Body of pancreas (tissue), 4 donors: ENCODE measurements at regions not wholly inside any gene's neighbourhood (a gene's known extent, or its start where the extent isn't known, plus 50 kb on each side); places are given as distances from the start of the nearest gene placed in this dataset.

Experiments used
- ATAC-seq: fragments of 150-250 bp; one replicate; pipeline ENCODE4 v1.9.1; 2016
- DNase-seq, 4 donors: peaks; one replicate each; pipeline ENCODE4 v3.0.0-alpha.2; 2019
- H3K27ac ChIP-seq, 4 donors: fragments of 200-600 bp; sonication (generic); 1 replicate in 3 of 4; 2 replicates in 1 of 4; pipeline versions ENCODE4 v1.5.1 to v1.6.1; 2016 to 2019; ENCODE audit warnings: mild to moderate bottlenecking in 1 of 4, mixed read lengths in 1 of 4, moderate library complexity in 1 of 4
- H3K27me3 ChIP-seq, 2 donors: fragments of 200-600 bp; sonication (generic); one replicate each; pipeline ENCODE4 v1.6.0; 2016; ENCODE audit warnings: mild to moderate bottlenecking in 1 of 2
- H3K36me3 ChIP-seq, 2 donors: fragments of 200-600 bp; sonication (generic); replicated peaks in 1 of 2; 2 replicates each; pipeline ENCODE4 v1.5.1; 2016; ENCODE audit warnings: low read depth in 2 of 2; ENCODE audit not compliant: insufficient read depth in 1 of 2
- H3K4me1 ChIP-seq: fragments of 200-600 bp; sonication (generic); one replicate; pipeline ENCODE4 v1.6.0; 2016
- H3K4me3 ChIP-seq, 2 donors: fragments of 200-600 bp; sonication (generic); 1 replicate in 1 of 2; 2 replicates in 1 of 2; pipeline ENCODE4 v1.5.1; 2016 to 2019
- H3K9me3 ChIP-seq, 3 donors: fragments of 200-600 bp; sonication (generic); 1 replicate in 2 of 3; 2 replicates in 1 of 3; pipeline ENCODE4 v1.5.1; 2016
- POLR2A ChIP-seq, 3 donors: fragments of 450-650 bp; IDR thresholded peaks; one replicate each; pipeline ENCODE4 v1.6.1; 2016; ENCODE audit warnings: antibody characterized with exemption in 3 of 3, mild to moderate bottlenecking in 2 of 3
- WGBS, 2 donors: methylation state at CpG; one replicate each; pipeline ENCODE4 v1.1.5; 2017; 5-methylcytosine and 5-hydroxymethylcytosine counted together
- intact Hi-C: fragments of 100-400 bp; cut with DNase I; formaldehyde crosslinking; loops from one replicate; pipeline ENCODE4 v1.15.1; 2023
- TF ChIP-seq, protein P1 (sequence below), 7 experiments: fragments of 450-650 bp in 4 of 7; fragments of 200-600 bp in 3 of 7; sonication (generic) in 3 of 7; IDR thresholded peaks; one replicate each; pipeline ENCODE4 v1.5.1; 2016 to 2019; ENCODE audit warnings: antibody characterized with exemption in 7 of 7

DNA sequence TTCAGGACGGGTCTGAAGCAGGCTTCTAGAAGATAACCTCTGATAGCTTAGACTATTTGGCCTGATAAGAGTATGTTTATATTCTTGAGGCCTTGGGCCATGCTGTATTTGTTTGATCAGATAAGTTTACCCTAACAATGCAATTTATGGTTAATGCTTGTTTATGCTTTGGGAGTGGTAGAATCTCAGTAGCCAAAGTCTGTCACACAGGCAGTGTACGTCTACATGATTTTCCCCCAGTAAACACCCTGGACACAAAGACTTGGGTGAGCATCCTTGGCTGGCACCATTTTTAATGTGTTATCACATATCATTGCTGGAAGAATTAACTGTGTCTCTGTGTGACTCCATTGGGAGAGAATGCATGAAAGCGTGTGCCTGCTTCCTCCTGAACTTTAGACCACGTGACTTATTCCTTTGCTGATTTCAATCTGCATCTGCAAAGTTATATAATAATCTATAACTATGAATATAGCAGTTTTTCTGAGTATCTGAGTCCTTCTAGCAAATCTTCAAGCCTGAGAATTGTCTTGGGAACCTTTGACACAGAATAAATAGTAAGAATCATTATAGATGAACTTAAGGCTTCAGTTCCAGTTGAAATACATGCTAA lies 172.4 kb downstream of the CASP12 start:
- no peaks in the 10 kb centered on the region for H3K36me3 ChIP-seq
- intact Hi-C loops: no loop called here
- H3K4me3 ChIP-seq: no peak overlapping the region
- ATAC-seq (no peak), DNase-seq (no peak)
- 42 to 62% methylated on average over 4 of the region's 4 CpGs for WGBS, 2 donors
- no peaks in the 10 kb centered on the region for H3K4me1 ChIP-seq
- no peak for TF ChIP-seq POLR2A (IDR thresholded peaks at IDR 0.05)
- TF ChIP-seq, protein P1, sequence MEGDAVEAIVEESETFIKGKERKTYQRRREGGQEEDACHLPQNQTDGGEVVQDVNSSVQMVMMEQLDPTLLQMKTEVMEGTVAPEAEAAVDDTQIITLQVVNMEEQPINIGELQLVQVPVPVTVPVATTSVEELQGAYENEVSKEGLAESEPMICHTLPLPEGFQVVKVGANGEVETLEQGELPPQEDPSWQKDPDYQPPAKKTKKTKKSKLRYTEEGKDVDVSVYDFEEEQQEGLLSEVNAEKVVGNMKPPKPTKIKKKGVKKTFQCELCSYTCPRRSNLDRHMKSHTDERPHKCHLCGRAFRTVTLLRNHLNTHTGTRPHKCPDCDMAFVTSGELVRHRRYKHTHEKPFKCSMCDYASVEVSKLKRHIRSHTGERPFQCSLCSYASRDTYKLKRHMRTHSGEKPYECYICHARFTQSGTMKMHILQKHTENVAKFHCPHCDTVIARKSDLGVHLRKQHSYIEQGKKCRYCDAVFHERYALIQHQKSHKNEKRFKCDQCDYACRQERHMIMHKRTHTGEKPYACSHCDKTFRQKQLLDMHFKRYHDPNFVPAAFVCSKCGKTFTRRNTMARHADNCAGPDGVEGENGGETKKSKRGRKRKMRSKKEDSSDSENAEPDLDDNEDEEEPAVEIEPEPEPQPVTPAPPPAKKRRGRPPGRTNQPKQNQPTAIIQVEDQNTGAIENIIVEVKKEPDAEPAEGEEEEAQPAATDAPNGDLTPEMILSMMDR (IDR thresholded peaks at IDR 0.05): no peak
- no peak overlapping the region for H3K27ac ChIP-seq
- H3K9me3 ChIP-seq: no peaks in the 10 kb centered on the region
- H3K27me3 ChIP-seq: no peaks in the 10 kb centered on the region

DNA sequence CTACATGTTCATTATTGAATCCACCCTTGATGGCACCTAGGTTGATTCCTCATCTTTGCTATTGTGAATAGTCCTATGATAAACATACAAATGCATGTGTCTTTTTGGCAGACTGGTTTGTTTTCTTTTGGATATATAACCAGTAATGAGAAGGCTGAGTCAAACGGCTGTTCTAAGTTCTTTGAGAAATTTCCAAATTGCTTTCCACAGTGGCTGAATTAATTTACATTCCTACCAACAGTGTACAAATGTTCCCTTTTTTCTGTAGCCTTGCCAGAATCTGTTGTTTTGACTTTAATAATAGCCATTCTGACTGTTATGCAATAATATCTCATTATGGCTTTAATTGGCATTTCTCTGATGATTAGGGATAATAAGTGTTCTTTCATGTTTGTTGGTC lies 184.9 kb downstream of the CASP12 start:
- Histone ChIP-seq H3K36me3 (no peaks in the 10 kb centered on the region), H3K4me3 (no peak overlapping the region), H3K9me3 (no peaks in the 10 kb centered on the region), H3K27me3 (no peaks in the 10 kb centered on the region), H3K4me1 (no peaks in the 10 kb centered on the region), H3K27ac (no peak overlapping the region)
- no peak for DNase-seq
- no peak for TF ChIP-seq POLR2A (IDR thresholded peaks at IDR 0.05)
- TF ChIP-seq, protein P1 (IDR thresholded peaks at IDR 0.05): no peak
- ATAC-seq: no peak
- 17 to 28% methylated on average over 1 of the region's 1 CpG for WGBS, 2 donors
- intact Hi-C loops: no loop called here

DNA sequence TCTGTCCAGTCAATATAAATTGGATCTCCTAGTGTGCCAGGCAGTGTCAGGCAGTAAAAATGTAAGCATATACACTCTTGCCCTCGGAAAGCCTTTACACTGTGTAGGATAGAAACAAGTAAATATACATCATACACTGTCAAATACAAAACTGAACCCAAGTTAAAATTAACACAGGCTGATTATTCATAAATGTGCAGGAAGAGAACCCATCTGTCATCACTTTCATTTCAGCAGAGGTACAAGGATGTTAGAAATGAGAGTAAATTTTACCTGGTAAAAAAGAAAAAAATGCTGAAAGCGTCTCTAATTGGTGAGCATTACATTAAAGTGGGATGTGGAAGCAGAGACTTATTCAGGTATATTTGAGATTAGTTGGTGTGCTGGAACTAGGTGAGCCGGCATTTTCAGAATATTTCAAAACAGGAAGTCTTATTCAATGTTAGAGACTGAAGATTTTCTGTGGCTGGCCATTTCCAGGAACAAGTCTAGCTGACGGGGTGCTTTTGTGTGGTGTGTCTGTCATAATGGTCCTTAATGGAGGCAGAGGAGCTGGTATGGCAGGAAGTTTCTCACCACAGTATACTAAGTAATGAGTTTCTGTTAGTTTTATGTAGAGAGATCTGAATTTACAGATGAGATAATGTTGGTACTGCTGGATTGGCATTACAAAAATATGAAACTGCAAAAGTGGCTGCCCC lies 192.6 kb downstream of the CASP12 start:
- ATAC-seq (no peak), DNase-seq (peak in 3 of 4 donors; percentile 7 to 58 (median 11))
- Histone ChIP-seq H3K9me3 (no peaks in the 10 kb centered on the region), H3K27me3 (no peaks in the 10 kb centered on the region), H3K27ac (peak overlapping the region in 2 of 4 donors; percentile 2 to 39), H3K4me3 (no peak overlapping the region), H3K36me3 (no peaks in the 10 kb centered on the region), H3K4me1 (no peaks in the 10 kb centered on the region)
- intact Hi-C loops: no loop called here
- WGBS, 2 donors: 42 to 64% methylated on average over 4 of the region's 4 CpGs
- TF ChIP-seq, protein P1 (IDR thresholded peaks at IDR 0.05): no peak
- TF ChIP-seq POLR2A (IDR thresholded peaks at IDR 0.05): no peak

DNA sequence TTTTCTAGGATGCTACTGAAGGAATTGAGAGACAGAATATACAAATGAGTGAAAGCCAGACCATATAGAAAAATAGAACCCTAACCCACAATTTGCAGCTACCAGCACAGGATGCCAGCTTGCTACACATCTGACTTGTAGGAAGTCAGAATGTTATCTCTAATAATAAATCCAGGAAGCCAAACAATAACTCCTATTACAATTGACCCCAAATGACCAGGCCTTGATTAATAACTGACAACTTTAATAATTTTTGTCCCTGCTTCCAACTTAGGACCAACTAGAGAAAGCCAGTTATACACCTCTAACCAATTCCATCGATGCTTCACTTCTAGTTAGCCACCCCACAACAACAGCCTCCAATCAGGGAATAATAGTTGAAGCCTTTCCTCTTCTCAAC lies 193.4 kb downstream of the CASP12 start:
- WGBS, 2 donors: 43 to 85% methylated on average over 1 of the region's 1 CpG
- peak overlapping the region in 2 of 4 donors; percentile 2 to 39 for H3K27ac ChIP-seq
- no peak for ATAC-seq

More for the DNA sequence above, 193.4 kb downstream of the CASP12 start:
- intact Hi-C loops: no loop called here
- no peak for DNase-seq
- Histone ChIP-seq H3K4me1 (no peaks in the 10 kb centered on the region), H3K9me3 (no peaks in the 10 kb centered on the region), H3K4me3 (no peak overlapping the region), H3K27me3 (no peaks in the 10 kb centered on the region), H3K36me3 (no peaks in the 10 kb centered on the region)
- TF ChIP-seq, protein P1 (IDR thresholded peaks at IDR 0.05): no peak
- TF ChIP-seq POLR2A (IDR thresholded peaks at IDR 0.05): no peak
